CD8-positive, alpha-beta memory T cell (primary cell): ENCODE measurements at regions not wholly inside any gene's neighbourhood (a gene's known extent, or its start where the extent isn't known, plus 50 kb on each side); places are given as distances from the start of the nearest gene placed in this dataset.
A peak's percentile ranks its signal among the peaks of the same experiment; 100 is the strongest.

Experiments
- CTCF ChIA-PET: fragments of 350-600 bp; sonication (Branson Sonifier 250); formaldehyde crosslinking; loops from one replicate; lab custom pipeline; 2021; ENCODE audit warnings: antibody characterized with exemption; lab: Charles Lee
- POLR2A ChIA-PET: fragments of 350-600 bp; sonication (Branson Sonifier 250); formaldehyde crosslinking; loops from one replicate; lab custom pipeline; 2021; ENCODE audit warnings: antibody characterized with exemption; lab: Charles Lee
- DNase-seq, 5 donors: peaks; one replicate each; pipeline versions ENCODE4 v3.0.0 to v3.0.0-alpha.2; 2020 to 2022; ENCODE audit warnings: mixed read lengths in 1 of 5
- H3K27ac ChIP-seq: one replicate; pipeline ENCODE4 v1.7.0; 2013; ENCODE audit warnings: low read depth, mild to moderate bottlenecking, low read length, moderate library complexity
- H3K27me3 ChIP-seq: 2 replicates; pipeline ENCODE4 v1.7.0; 2013; ENCODE audit warnings: low read length, mild to moderate bottlenecking; ENCODE audit not compliant: insufficient read depth, poor library complexity, severe bottlenecking
- H3K36me3 ChIP-seq: 2 replicates; pipeline ENCODE4 v1.7.0; 2013; ENCODE audit warnings: mild to moderate bottlenecking, low read length, moderate library complexity; ENCODE audit not compliant: insufficient read depth
- H3K4me1 ChIP-seq: 2 replicates; pipeline ENCODE4 v1.7.0; 2013; ENCODE audit warnings: mild to moderate bottlenecking, low read length, moderate library complexity; ENCODE audit not compliant: insufficient read depth
- H3K4me3 ChIP-seq: 2 replicates; pipeline ENCODE4 v1.7.0; 2013; ENCODE audit warnings: mild to moderate bottlenecking, low read length
- H3K9me3 ChIP-seq: 2 replicates; pipeline ENCODE4 v1.7.0; 2013; ENCODE audit warnings: mild to moderate bottlenecking, low read length
- H3K27ac Mint-ChIP-seq, 8 donors: one replicate each; pipeline ENCODE4 v1.8.0; 2020 to 2021; ENCODE audit warnings: mixed read lengths in 8 of 8, mild to moderate bottlenecking in 6 of 8, inconsistent platforms in 3 of 8, moderate library complexity in 3 of 8
- H3K27me3 Mint-ChIP-seq, 2 donors: one replicate each; pipeline ENCODE4 v1.8.0; 2020 to 2021; ENCODE audit warnings: mixed read lengths in 2 of 2, mild to moderate bottlenecking in 1 of 2, moderate library complexity in 1 of 2
- H3K36me3 Mint-ChIP-seq, 3 donors: one replicate each; pipeline ENCODE4 v1.8.0; 2020 to 2021; ENCODE audit warnings: mixed read lengths in 3 of 3, inconsistent platforms in 1 of 3, mild to moderate bottlenecking in 1 of 3
- H3K4me1 Mint-ChIP-seq, 3 donors: one replicate each; pipeline ENCODE4 v1.8.0; 2020 to 2021; ENCODE audit warnings: mixed read lengths in 3 of 3, inconsistent platforms in 1 of 3, mild to moderate bottlenecking in 1 of 3
- H3K4me3 Mint-ChIP-seq, 7 donors: one replicate each; pipeline ENCODE4 v1.8.0; 2020 to 2021; ENCODE audit warnings: mixed read lengths in 7 of 7, mild to moderate bottlenecking in 6 of 7, moderate library complexity in 4 of 7, inconsistent platforms in 2 of 7
- H3K9me3 Mint-ChIP-seq, 5 donors: one replicate each; pipeline ENCODE4 v1.8.0; 2020 to 2022; ENCODE audit warnings: mixed read lengths in 5 of 5, mild to moderate bottlenecking in 3 of 5, moderate library complexity in 2 of 5, inconsistent platforms in 1 of 5

DNA sequence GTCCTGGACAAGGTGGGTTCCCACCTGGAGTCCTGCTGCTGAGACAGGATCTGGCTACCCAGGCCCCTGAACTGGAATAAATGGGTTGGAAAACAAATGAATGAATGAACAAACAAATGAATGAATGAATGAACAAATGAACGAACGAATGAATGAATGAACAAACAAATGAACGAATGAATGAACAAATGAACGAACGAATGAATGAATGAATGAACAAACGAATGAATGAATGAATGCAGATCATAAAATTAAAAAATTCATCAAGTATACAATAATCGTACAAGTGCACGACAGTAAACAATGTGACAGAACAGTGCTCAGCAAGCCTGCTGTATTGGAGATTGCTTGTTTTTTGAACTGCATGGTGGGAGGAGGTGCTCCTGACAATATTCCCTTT, 2097.1 kb downstream of the MAT2B start:
- Mint-ChIP-seq H3K4me3 (no peak overlapping the region), H3K27ac (no peak overlapping the region), H3K4me1 (no peaks in the 10 kb centered on the region), H3K36me3 (no peaks in the 10 kb centered on the region), H3K27me3 (no peaks in the 10 kb centered on the region), H3K9me3 (peaks cover 2 to 25% (median 6%) of the 10 kb centered on the region in 5 donors)
- H3K9me3 ChIP-seq = no peaks in the 10 kb centered on the region
- POLR2A ChIA-PET = no interaction called here
- H3K4me3 ChIP-seq = no peak overlapping the region
- CTCF ChIA-PET = no interaction called here
- no peak for DNase-seq
- no peaks in the 10 kb centered on the region for H3K36me3 ChIP-seq
- no peaks in the 10 kb centered on the region for H3K4me1 ChIP-seq
- H3K27me3 ChIP-seq = no peaks in the 10 kb centered on the region
- H3K27ac ChIP-seq = no peak overlapping the region

DNA sequence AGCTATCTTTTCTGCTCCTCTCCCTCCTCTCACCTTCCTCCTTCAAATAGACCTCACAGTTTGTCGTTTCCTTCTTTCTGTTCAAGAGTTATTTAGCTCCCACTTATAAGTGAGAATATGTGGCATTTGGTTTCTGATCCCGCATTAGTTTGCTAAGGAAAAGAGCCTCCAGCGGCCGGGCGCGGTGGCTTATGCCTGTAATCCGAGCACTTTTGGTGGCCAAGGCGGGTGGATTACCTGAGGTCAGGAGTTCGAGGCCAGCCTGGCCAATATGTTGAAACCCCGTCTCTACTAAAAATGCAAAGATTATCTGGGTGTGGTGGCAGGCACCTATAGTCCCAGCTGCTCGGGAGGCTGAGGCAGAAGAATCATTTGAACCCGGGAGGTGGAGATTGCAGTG, 2101.6 kb downstream of the MAT2B start:
- POLR2A ChIA-PET = no interaction called here

DNA sequence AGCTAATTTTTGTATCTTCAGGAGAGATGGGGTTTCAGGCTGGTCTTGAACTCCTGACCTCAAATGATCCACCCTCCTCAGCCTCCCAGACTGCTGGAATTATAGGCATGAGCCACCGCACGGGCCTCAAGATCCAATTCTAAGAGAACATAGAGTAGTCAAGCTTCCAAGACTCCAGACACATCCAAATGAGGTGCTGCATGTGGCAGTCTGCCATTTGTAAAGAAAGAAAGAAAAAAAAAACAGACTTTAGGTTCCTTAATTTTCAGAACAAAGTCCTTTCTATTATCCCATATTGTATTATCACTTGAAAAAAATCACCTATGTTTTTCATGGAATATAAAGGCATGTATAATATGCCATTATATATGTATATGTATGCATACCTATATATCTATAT, 2104.5 kb downstream of the MAT2B start:
- H3K27me3 Mint-ChIP-seq = no peaks in the 10 kb centered on the region
- ChIA-PET CTCF (no interaction called here), POLR2A (no interaction called here)
- H3K9me3 Mint-ChIP-seq = peaks cover 2 to 15% (median 9%) of the 10 kb centered on the region in 5 donors
- no peak overlapping the region for H3K4me3 Mint-ChIP-seq
- Histone ChIP-seq H3K9me3 (no peaks in the 10 kb centered on the region), H3K27me3 (no peaks in the 10 kb centered on the region), H3K4me3 (no peak overlapping the region), H3K4me1 (no peaks in the 10 kb centered on the region), H3K27ac (no peak overlapping the region), H3K36me3 (no peaks in the 10 kb centered on the region)
- H3K4me1 Mint-ChIP-seq = no peaks in the 10 kb centered on the region
- no peak overlapping the region for H3K27ac Mint-ChIP-seq
- H3K36me3 Mint-ChIP-seq = no peaks in the 10 kb centered on the region
- no peak for DNase-seq

More for the DNA sequence above, 2101.6 kb downstream of the MAT2B start:
- Mint-ChIP-seq H3K27me3 (no peaks in the 10 kb centered on the region), H3K4me1 (no peaks in the 10 kb centered on the region), H3K27ac (no peak overlapping the region), H3K4me3 (no peak overlapping the region), H3K36me3 (no peaks in the 10 kb centered on the region), H3K9me3 (peaks cover 0 to 15% (median 10%) of the 10 kb centered on the region in 5 donors)
- no peaks in the 10 kb centered on the region for H3K4me1 ChIP-seq
- CTCF ChIA-PET = no interaction called here
- H3K9me3 ChIP-seq = no peaks in the 10 kb centered on the region
- no peak overlapping the region for H3K27ac ChIP-seq
- no peaks in the 10 kb centered on the region for H3K27me3 ChIP-seq
- DNase-seq = no peak
- H3K4me3 ChIP-seq = no peak overlapping the region
- H3K36me3 ChIP-seq = no peaks in the 10 kb centered on the region

DNA sequence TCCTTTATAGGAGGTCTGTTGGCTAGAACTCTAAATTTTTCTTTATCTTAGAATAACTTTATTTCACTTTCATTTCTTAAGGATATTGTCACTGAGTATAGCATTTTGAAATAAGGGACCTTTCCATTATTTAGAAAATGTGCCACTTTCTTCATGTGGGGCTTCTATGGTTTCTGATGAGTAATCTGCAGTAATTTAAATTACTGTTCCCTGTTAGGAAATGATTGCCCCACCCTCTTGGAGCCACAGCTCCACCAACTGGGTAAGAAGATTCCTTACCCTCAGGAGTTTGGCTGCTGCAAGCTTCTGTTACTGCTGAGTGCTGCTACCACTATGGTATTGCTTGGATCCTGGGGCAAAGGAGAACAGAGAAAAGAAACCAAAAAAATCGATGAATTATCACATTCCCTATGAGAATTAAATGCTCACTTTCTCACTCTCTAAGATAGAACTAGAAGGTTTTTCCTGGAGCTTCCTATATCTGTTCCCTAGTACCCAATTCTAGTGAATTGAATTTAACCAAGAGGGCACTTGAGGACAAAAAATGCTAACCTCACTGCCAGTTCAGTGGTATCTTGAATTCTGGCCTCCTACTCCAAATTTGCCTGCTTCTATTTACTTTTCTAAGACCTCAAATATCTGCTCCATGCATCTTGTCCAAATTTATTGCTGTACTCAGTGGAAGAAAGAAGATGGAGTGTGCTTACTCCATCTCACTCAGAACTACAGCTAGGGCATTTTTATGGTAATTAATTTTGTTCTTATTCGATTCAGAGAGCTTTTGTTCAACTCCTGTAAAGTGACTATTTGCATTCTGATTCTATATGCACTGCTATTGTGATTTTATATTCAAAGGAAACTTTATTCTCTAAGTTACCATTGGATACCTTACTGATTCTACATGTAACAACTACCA, 2111.3 kb downstream of the MAT2B start:
- no peaks in the 10 kb centered on the region for H3K4me1 ChIP-seq
- no peak overlapping the region for H3K27ac ChIP-seq
- H3K4me3 Mint-ChIP-seq = no peak overlapping the region
- no peaks in the 10 kb centered on the region for H3K9me3 ChIP-seq
- ChIA-PET CTCF (no interaction called here), POLR2A (no interaction called here)
- DNase-seq = no peak
- peaks cover 3 to 15% (median 6%) of the 10 kb centered on the region in 5 donors for H3K9me3 Mint-ChIP-seq
- H3K36me3 ChIP-seq = no peaks in the 10 kb centered on the region
- no peaks in the 10 kb centered on the region for H3K4me1 Mint-ChIP-seq
- no peak overlapping the region for H3K4me3 ChIP-seq
- H3K36me3 Mint-ChIP-seq = no peaks in the 10 kb centered on the region
- no peaks in the 10 kb centered on the region for H3K27me3 ChIP-seq
- no peaks in the 10 kb centered on the region for H3K27me3 Mint-ChIP-seq
- no peak overlapping the region for H3K27ac Mint-ChIP-seq

DNA sequence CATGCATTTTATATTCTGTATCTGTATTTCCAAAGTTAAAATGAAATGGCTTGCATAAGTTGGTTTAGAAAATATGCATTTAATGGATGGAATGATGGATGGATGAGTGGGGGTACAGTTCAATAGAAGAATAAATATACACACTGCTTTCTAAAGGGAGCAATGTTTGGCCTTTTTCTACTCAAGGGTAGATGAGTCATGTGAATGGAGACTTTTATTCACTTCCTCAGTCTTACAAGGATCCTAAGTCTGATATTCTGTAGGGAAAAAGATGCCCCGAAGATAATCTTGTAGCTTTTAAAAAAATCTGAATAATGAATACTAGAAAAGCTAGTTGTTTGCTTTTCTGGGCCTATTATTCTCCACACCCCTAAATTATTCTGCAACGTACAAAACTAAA, 2112.1 kb downstream of the MAT2B start:
- H3K27me3 ChIP-seq = no peaks in the 10 kb centered on the region
- H3K9me3 ChIP-seq = no peaks in the 10 kb centered on the region
- no peaks in the 10 kb centered on the region for H3K4me1 ChIP-seq
- Mint-ChIP-seq H3K4me1 (no peaks in the 10 kb centered on the region), H3K36me3 (no peaks in the 10 kb centered on the region), H3K9me3 (peaks cover 3 to 15% (median 13%) of the 10 kb centered on the region in 5 donors), H3K27ac (no peak overlapping the region), H3K27me3 (no peaks in the 10 kb centered on the region), H3K4me3 (no peak overlapping the region)
- no peak overlapping the region for H3K4me3 ChIP-seq
- CTCF ChIA-PET = no interaction called here
- H3K27ac ChIP-seq = no peak overlapping the region
- H3K36me3 ChIP-seq = no peaks in the 10 kb centered on the region
- DNase-seq = no peak
- POLR2A ChIA-PET = no interaction called here

DNA sequence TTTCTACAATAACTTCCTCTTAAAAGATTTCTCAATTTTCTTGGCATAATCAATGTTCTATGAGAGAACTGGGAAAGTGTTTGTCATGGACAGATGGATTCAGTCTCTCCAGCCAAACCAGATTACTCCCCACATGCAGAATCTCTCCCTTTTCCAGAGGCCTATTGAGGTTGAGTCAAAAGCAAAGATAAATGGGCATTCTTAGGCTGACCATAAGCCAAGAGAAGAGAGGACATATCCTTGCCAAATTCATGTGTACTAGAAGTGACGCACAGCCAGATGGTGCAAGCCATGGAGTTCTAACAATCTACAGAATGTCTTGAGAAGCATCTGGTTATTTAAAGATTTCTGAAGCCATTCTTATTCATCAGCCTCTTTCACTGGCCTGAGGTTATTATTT, 2115.0 kb downstream of the MAT2B start:
- Mint-ChIP-seq H3K27ac (no peak overlapping the region), H3K9me3 (peaks cover 0 to 26% (median 7%) of the 10 kb centered on the region in 5 donors)

DNA sequence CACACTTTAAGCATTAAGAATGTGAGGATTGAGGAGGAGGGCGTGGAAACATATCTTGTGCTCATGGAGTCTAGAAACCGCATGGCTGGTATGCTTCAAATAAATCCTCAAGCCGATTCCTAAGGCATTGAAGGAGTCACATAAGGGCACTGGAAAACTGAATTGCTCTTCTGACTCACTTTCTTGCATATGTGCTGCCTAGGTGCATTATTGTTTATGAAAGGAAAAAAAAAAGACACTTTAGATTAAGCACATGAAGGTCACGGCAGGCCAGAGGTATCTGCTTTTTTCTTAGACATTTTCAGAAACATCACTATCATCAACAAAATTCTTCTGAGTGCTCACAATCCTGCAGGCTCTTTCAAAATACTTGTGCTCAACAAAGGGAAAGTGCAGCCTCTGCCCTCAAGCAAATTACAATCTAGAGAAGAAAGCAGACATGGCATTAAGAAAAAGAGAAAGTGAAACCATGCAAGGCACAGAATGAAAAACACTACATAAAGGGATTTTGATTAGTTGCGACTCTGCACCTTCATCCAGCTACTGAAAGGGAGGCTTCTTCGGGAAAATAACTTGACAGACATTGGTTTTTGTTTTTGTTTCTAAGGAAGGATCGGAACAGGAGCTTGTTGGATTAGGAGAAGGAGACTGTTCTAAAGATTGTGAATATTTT, 2117.6 kb downstream of the MAT2B start:
- Histone ChIP-seq H3K27me3 (no peaks in the 10 kb centered on the region), H3K4me3 (no peak overlapping the region), H3K27ac (no peak overlapping the region), H3K9me3 (no peaks in the 10 kb centered on the region), H3K4me1 (no peaks in the 10 kb centered on the region), H3K36me3 (no peaks in the 10 kb centered on the region)
- ChIA-PET POLR2A (no interaction called here), CTCF (no interaction called here)
- Mint-ChIP-seq H3K4me1 (no peaks in the 10 kb centered on the region), H3K9me3 (peaks cover 3 to 24% (median 12%) of the 10 kb centered on the region in 5 donors), H3K27ac (no peak overlapping the region), H3K27me3 (no peaks in the 10 kb centered on the region), H3K36me3 (no peaks in the 10 kb centered on the region), H3K4me3 (peak overlapping the region in 2 of 7 donors; percentile 12 to 42)
- DNase-seq = no peak

More for the DNA sequence above, 2115.0 kb downstream of the MAT2B start:
- ChIA-PET CTCF (no interaction called here), POLR2A (no interaction called here)
- Histone ChIP-seq H3K4me1 (no peaks in the 10 kb centered on the region), H3K4me3 (no peak overlapping the region), H3K9me3 (no peaks in the 10 kb centered on the region), H3K27ac (no peak overlapping the region), H3K36me3 (no peaks in the 10 kb centered on the region), H3K27me3 (no peaks in the 10 kb centered on the region)
- Mint-ChIP-seq H3K4me3 (no peak overlapping the region), H3K27me3 (no peaks in the 10 kb centered on the region), H3K36me3 (no peaks in the 10 kb centered on the region), H3K4me1 (no peaks in the 10 kb centered on the region)
- no peak for DNase-seq

DNA sequence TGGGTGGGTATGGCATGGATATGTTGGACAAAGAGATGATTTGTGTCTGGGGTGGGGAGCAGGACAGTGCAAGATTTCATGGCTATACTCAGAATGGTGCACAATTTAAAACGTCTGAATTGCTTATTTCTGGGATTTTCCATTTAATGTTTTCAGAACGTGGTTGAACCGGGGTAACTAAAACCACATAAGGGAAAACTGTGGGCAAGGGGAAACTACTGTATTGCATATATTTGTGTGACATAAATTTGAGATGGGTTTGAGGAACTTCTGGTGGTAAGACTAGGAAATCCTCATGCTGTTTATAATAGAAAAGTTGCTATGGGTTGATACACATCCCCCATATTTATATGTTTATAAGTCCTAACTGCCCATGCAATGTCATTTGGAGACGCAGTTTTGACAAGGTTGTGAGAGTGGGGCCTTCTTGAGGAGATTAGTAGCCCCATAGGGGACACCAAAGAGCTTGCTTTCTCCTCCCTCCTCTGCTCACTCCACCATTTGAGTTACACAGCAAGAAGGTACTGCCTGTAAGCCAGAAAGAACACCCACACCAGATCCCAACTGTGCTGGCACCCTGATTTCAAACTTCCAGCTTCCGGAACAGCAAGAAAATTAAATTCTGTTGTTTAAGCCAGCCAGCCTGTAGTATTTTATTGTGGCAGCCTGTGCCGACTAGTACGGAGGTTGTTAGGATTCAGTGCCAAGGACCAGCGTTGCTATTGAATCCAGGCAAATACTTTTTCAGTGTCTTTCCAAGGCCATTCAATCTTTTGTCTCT, 2118.9 kb downstream of the MAT2B start:
- no peak overlapping the region for H3K4me3 Mint-ChIP-seq
- no peaks in the 10 kb centered on the region for H3K27me3 Mint-ChIP-seq
- no peaks in the 10 kb centered on the region for H3K27me3 ChIP-seq
- no peak for DNase-seq
- no peaks in the 10 kb centered on the region for H3K4me1 ChIP-seq
- no peaks in the 10 kb centered on the region for H3K36me3 ChIP-seq
- H3K4me3 ChIP-seq = no peak overlapping the region
- H3K36me3 Mint-ChIP-seq = no peaks in the 10 kb centered on the region
- CTCF ChIA-PET = no interaction called here
- POLR2A ChIA-PET = no interaction called here
- no peaks in the 10 kb centered on the region for H3K9me3 ChIP-seq
- no peak overlapping the region for H3K27ac Mint-ChIP-seq
- no peaks in the 10 kb centered on the region for H3K4me1 Mint-ChIP-seq
- no peak overlapping the region for H3K27ac ChIP-seq
- peaks cover 4 to 33% (median 12%) of the 10 kb centered on the region in 5 donors for H3K9me3 Mint-ChIP-seq
